GM10266 (cell line): ENCODE measurements at regions not wholly inside any gene's neighbourhood (a gene's known extent, or its start where the extent isn't known, plus 50 kb on each side); places are given as distances from the start of the nearest gene placed in this dataset.

Source experiments
- DNase-seq: peaks from one replicate; pipeline ENCODE4 v3.0.0; 2012; ENCODE audit errors: extremely low spot score
- TF ChIP-seq, protein P1 (sequence below): IDR thresholded peaks from 2 replicates; pipeline ENCODE4 v1.5.1; 2012; ENCODE audit warnings: mild to moderate bottlenecking, low read depth; ENCODE audit not compliant: control insufficient read depth, insufficient read depth; ENCODE audit errors: missing control alignments

DNA sequence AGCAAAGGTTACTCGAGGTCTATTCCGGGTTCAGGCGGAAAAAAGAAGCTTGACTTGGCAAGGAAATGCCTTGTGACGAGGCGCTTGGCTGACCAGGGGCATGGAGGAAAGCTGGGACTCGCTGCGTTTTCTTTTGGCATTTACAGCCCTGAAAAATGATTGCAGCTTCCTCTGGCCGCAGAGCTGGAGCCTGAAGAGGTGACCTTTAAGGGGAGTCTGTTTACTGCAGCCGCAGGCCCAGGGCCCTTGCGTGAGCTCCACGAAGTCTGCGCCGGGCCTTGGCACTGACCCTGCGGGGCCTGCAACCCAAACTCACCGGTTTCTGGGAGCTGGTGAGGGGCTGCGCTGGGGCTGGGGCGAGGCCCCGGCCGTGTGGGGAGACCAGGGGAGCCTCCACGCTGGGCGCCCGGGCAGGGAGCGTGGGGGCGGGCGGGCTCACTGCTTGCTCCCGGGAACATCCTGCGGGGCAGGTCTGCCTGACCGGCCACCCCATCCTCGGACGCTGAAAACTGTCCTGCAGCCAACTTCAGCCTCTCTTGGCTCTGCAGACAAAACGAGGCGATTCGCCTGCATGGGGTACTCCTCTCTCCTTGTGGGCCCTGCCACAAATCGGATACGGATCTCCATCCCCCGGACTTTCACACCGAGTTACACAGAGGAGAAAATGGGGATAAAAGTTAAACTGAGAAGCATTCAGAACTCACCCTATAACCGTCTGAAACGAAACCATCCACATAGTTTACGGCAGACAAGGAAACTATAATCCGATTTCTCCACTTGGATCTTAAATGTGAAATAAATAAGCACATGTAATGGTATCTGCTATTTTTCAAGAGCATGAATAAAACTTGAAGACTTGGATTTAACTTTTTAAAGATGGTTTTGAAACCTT lies 206.3 kb upstream of the FOXF1 start:
- DNase-seq, result no peak
- TF ChIP-seq, protein P1, sequence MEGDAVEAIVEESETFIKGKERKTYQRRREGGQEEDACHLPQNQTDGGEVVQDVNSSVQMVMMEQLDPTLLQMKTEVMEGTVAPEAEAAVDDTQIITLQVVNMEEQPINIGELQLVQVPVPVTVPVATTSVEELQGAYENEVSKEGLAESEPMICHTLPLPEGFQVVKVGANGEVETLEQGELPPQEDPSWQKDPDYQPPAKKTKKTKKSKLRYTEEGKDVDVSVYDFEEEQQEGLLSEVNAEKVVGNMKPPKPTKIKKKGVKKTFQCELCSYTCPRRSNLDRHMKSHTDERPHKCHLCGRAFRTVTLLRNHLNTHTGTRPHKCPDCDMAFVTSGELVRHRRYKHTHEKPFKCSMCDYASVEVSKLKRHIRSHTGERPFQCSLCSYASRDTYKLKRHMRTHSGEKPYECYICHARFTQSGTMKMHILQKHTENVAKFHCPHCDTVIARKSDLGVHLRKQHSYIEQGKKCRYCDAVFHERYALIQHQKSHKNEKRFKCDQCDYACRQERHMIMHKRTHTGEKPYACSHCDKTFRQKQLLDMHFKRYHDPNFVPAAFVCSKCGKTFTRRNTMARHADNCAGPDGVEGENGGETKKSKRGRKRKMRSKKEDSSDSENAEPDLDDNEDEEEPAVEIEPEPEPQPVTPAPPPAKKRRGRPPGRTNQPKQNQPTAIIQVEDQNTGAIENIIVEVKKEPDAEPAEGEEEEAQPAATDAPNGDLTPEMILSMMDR, result no peak

DNA sequence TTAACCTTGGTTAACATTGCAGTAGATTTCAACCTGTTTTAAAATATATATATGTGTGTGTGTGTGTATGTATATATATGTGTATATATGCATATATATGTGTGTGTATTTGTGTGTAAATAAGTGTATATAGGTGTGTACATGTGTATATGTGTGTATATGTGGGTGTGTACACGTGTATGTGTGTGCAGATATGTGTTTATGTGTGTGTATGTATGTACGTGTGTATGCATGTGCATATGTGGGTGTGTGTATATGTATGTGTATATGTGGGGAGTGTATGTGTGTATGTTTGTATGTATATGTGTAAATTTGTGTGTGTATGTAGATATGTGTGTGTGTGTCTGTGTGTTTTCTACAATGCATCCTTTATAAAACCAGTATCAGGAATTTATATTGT lies 205.5 kb upstream of the FOXF1 start:
- DNase-seq, result no peak
- TF ChIP-seq, protein P1, result no peak

DNA sequence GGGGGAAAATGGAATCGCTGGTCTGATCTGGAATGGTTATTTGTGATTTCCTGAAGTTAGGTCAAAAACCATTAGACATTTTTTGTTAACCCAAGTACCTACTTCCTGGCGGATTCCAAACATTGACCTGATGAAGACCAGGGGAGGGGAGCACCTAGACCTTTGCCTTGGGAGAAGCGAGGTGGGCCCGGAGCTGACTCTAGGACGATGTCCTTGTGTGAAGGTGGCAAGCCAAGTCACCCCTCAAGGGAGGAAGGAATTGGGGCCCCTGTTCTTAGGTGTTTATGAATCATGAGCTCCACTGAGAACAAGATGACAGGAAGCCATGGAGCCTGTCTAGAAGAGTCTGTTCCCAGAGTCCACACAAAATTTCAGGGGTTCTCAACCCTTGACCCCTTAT lies 204.9 kb upstream of the FOXF1 start:
- TF ChIP-seq, protein P1, result no peak
- no peak for DNase-seq

DNA sequence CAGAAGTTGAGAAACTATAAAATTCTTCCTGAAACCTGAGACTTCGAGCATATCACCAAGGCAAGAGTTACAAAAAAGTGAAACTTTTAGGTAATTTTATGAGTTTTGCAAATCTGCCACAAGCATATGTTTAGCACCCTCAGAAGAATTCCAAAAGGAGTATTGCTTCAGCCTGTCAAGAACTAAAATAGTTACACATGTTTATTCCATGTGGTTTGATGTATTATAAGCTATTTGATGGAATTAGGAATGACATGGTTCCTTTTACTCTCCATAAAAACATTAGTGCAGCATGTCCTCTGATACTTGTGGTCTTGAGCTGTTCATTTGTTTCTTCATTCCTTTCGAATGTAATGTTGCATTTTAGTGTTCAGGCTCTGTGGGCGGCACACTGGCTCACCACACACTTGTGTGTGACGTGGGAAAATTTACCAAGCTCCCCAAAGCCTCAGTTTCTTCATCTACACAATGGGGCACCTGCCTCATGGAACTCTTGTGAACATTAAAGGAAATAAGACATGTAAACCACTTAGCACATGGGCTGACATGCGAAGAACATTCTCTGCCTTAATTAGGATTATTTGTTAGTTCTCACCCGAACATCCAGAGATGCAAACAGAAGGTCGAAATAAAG lies 204.2 kb upstream of the FOXF1 start:
- TF ChIP-seq, protein P1, result no peak
- DNase-seq, result no peak

DNA sequence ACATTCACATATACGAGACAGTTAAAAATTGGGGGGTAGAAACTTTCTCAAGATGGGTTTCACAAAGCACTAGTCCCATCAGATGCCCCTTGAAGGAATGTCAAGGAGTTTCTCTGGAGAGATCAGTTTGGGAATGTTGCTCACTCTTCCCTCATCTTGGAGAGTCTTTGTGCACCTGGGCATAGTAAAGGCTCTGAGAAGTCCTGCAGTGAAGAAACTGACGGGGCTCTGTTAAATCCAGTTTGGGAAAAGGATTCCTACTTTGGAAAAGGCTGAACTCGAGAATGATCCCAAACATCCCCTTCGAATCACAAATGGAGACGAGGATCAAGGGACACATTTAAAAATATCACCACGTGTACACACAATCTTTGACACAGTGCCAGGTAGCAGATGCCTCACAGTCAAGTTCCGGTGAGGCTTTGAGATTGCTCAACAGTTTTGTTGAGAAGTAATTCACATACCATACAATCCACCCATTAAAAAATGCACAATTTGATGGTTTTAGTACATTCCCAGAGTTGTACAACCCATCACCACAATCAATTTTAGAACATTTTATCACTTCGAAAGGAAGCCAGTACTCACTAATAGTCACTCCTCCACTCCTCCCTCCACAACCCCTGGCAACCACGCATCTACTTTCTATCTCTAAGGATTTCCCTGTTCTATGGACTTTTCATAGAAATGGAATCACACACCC lies 203.4 kb upstream of the FOXF1 start:
- TF ChIP-seq, protein P1, result no peak
- DNase-seq, result no peak

DNA sequence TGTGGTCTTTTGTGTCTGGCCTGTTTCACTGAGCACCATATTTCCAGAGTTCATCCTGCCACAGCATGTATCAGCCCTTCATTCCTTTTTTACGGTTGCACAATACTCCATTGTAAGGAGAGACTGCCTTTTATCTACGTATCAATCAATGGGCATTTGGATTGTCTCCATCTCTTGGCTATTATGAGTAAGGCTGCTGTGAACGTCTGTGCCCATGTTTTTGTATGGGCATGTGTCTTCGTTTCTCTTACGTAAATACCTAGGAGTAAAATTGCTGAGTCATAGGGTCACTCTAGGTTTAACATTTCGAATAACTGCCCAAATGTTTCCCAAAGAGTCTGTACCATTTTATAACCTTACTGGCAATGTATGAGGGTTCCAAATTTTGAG lies 202.8 kb upstream of the FOXF1 start:
- TF ChIP-seq, protein P1, result no peak
- DNase-seq, result no peak
